MM.1S (cell line): ENCODE measurements at regions not wholly inside any gene's neighbourhood (a gene's known extent, or its start where the extent isn't known, plus 50 kb on each side); places are given as distances from the start of the nearest gene placed in this dataset.

Experiments
- DNase-seq: peaks from one replicate; pipeline ENCODE4 v3.0.0-alpha.2; 2015
- H2AFZ ChIP-seq: fragments of 300-600 bp; sonication (generic); 2 replicates; pipeline ENCODE4 v1.6.0; 2016; ENCODE audit warnings: antibody characterized with exemption, low read length
- H3F3A ChIP-seq: fragments of 300-600 bp; sonication (generic); 2 replicates; pipeline ENCODE4 v1.6.1; 2016; ENCODE audit warnings: mild to moderate bottlenecking, antibody characterized with exemption, low read length, moderate library complexity, mixed read lengths; ENCODE audit not compliant: insufficient read depth
- H3K27ac ChIP-seq: fragments of 300-600 bp; sonication (generic); 2 replicates; pipeline ENCODE4 v1.5.1; 2016; ENCODE audit warnings: mild to moderate bottlenecking, low read length
- H3K27me3 ChIP-seq: fragments of 300-600 bp; sonication (generic); replicated peaks from 2 replicates; pipeline ENCODE4 v1.6.0; 2016; ENCODE audit warnings: low read length; ENCODE audit not compliant: insufficient read depth
- H3K36me3 ChIP-seq: fragments of 300-600 bp; sonication (generic); replicated peaks from 2 replicates; pipeline ENCODE4 v1.6.1; 2016; ENCODE audit warnings: mild to moderate bottlenecking, low read length, mixed read lengths; ENCODE audit not compliant: insufficient read depth
- H3K4me1 ChIP-seq: fragments of 300-600 bp; sonication (generic); 2 replicates; pipeline ENCODE4 v1.6.1; 2016; ENCODE audit warnings: low read length, mixed read lengths
- H3K4me2 ChIP-seq: fragments of 300-600 bp; sonication (generic); 2 replicates; pipeline ENCODE4 v1.6.0; 2016; ENCODE audit warnings: low read depth, low read length
- H3K4me3 ChIP-seq: fragments of 300-600 bp; sonication (generic); 2 replicates; pipeline ENCODE4 v1.5.1; 2016; ENCODE audit warnings: low read length, mixed read lengths
- H3K79me2 ChIP-seq: fragments of 300-600 bp; sonication (generic); 2 replicates; pipeline ENCODE4 v1.6.1; 2016; ENCODE audit warnings: mixed run types, low read length, mixed read lengths
- H3K9ac ChIP-seq: fragments of 300-600 bp; sonication (generic); 2 replicates; pipeline ENCODE4 v1.6.1; 2016; ENCODE audit warnings: low read length, mixed read lengths
- H3K9me2 ChIP-seq: fragments of 300-600 bp; sonication (generic); replicated peaks from 2 replicates; pipeline ENCODE4 v1.6.1; 2016; ENCODE audit warnings: mild to moderate bottlenecking, low read length, mixed read lengths; ENCODE audit not compliant: insufficient read depth
- H3K9me3 ChIP-seq: fragments of 300-600 bp; sonication (generic); replicated peaks from 2 replicates; pipeline ENCODE4 v1.6.1; 2016; ENCODE audit warnings: mild to moderate bottlenecking, low read length, mixed read lengths; ENCODE audit not compliant: insufficient read depth
- H4K20me1 ChIP-seq: fragments of 300-600 bp; sonication (generic); 2 replicates; pipeline ENCODE4 v1.6.1; 2016; ENCODE audit warnings: mild to moderate bottlenecking, low read length, moderate library complexity, mixed read lengths; ENCODE audit not compliant: insufficient read depth
- CTCF ChIP-seq: fragments of 300-600 bp; sonication (generic); IDR thresholded peaks from 2 replicates; pipeline ENCODE4 v1.5.1; 2016; ENCODE audit warnings: antibody characterized with exemption, low read length, mixed read lengths
- EZH2 ChIP-seq: fragments of 300-600 bp; sonication (generic); optimal IDR thresholded peaks from 2 replicates; pipeline ENCODE3; 2017; ENCODE audit warnings: low read depth, mild to moderate bottlenecking, antibody characterized with exemption, low read length, mixed read lengths
- EZH2phosphoT487 ChIP-seq: fragments of 300-600 bp; sonication (generic); IDR thresholded peaks from 2 replicates; pipeline ENCODE4 v1.6.1; 2018; ENCODE audit warnings: antibody characterized with exemption, low read length

GRCh38 chr12:114616081-114616480, 67.9 kb downstream of the TBX3 start:
- Histone ChIP-seq H3K4me3 (no peak overlapping the region), H2AFZ (no peak overlapping the region), H3K27ac (no peak overlapping the region), H3K9ac (no peak overlapping the region), H3F3A (no peaks in the 10 kb centered on the region), H3K27me3 (no peaks in the 10 kb centered on the region), H4K20me1 (no peaks in the 10 kb centered on the region), H3K4me1 (no peaks in the 10 kb centered on the region), H3K36me3 (no peaks in the 10 kb centered on the region), H3K9me2 (no peaks in the 10 kb centered on the region), H3K9me3 (no peaks in the 10 kb centered on the region), H3K4me2 (no peak overlapping the region), H3K79me2 (no peaks in the 10 kb centered on the region)
- TF ChIP-seq EZH2phosphoT487 (no peak), CTCF (no peak), EZH2 (no peak)
- no peak for DNase-seq

- no peaks in the 10 kb centered on the region for H3K4me1 ChIP-seq
- no peak overlapping the region for H2AFZ ChIP-seq
- H3K4me3 ChIP-seq = no peak overlapping the region
- H3F3A ChIP-seq = no peaks in the 10 kb centered on the region
- no peaks in the 10 kb centered on the region for H3K79me2 ChIP-seq
- H3K9me3 ChIP-seq = no peaks in the 10 kb centered on the region
- no peak overlapping the region for H3K4me2 ChIP-seq
- no peaks in the 10 kb centered on the region for H3K9me2 ChIP-seq
- no peak for DNase-seq
- TF ChIP-seq EZH2 (no peak), EZH2phosphoT487 (no peak), CTCF (no peak)
- H3K36me3 ChIP-seq = no peaks in the 10 kb centered on the region
- no peak overlapping the region for H3K27ac ChIP-seq
- no peak overlapping the region for H3K9ac ChIP-seq
- H4K20me1 ChIP-seq = no peaks in the 10 kb centered on the region
- no peaks in the 10 kb centered on the region for H3K27me3 ChIP-seq
These were observed 69.9 kb downstream of the TBX3 start for GRCh38 chr12:114614040-114614439.

GRCh38 chr12:114612062-114612461, 71.9 kb downstream of the TBX3 start:
- DNase-seq = no peak
- Histone ChIP-seq H3K36me3 (no peaks in the 10 kb centered on the region), H3K4me1 (no peaks in the 10 kb centered on the region), H3K79me2 (no peaks in the 10 kb centered on the region), H3K4me2 (no peak overlapping the region), H3K9me2 (no peaks in the 10 kb centered on the region), H3K9ac (no peak overlapping the region), H3K9me3 (no peaks in the 10 kb centered on the region), H2AFZ (no peak overlapping the region), H3F3A (no peaks in the 10 kb centered on the region), H3K27ac (no peak overlapping the region), H3K27me3 (no peaks in the 10 kb centered on the region), H3K4me3 (no peak overlapping the region), H4K20me1 (no peaks in the 10 kb centered on the region)
- TF ChIP-seq EZH2phosphoT487 (no peak), EZH2 (no peak), CTCF (no peak)
